ENCODE measurements at regions not wholly inside any gene's neighbourhood (a gene's known extent, or its start where the extent isn't known, plus 50 kb on each side); places are given as distances from the start of the nearest gene placed in this dataset.

GRCh38 chr13:111045170-111045569 lies 69.9 kb upstream of the ARHGEF7 start:
- H3K36me3 ChIP-seq (ENCODE audit: control insufficient read depth in 2 of 2, extremely low read depth in 1 of 2, insufficient read depth in 2 of 2, low read length in 2 of 2), result no peaks in the 10 kb centered on the region
- no peaks in the 10 kb centered on the region for H3K9me1 ChIP-seq (ENCODE audit: control insufficient read depth, extremely low read depth, insufficient read depth, low read length)
- H3K4me2 ChIP-seq (ENCODE audit: control insufficient read depth, extremely low read depth, insufficient read depth, low read depth, low read length), result no peak overlapping the region
- H2AFZ ChIP-seq (ENCODE audit: control insufficient read depth, low read length), result no peak overlapping the region
- no peaks in the 10 kb centered on the region for H3K27me3 ChIP-seq (ENCODE audit: control insufficient read depth, extremely low read depth, insufficient read depth, low read length)
- dilution Hi-C loops (cut with MboI; ENCODE audit: extremely low pct_ligation_motif_present, low sequenced_read_pairs), result no loop called here
- no peaks in the 10 kb centered on the region for H3K79me2 ChIP-seq (ENCODE audit: control insufficient read depth, insufficient read depth, low read length)
- no peak overlapping the region for H3K4me3 ChIP-seq (ENCODE audit: control insufficient read depth in 2 of 3, extremely low read depth in 1 of 3, insufficient read depth in 2 of 3, low read depth in 1 of 3, low read length in 3 of 3)
- no peak for TF ChIP-seq CTCF (optimal IDR thresholded peaks at IDR 0.05 in 1 of 3, IDR thresholded peaks at IDR 0.05 in 1 of 3, conservative IDR thresholded peaks at IDR 0.05 in 1 of 3; ENCODE audit: extremely low read depth in 1 of 3, insufficient read depth in 2 of 3, low read length in 3 of 3)
- no peak for TF ChIP-seq EZH2 (IDR thresholded peaks at IDR 0.05; ENCODE audit: low read length)
- peaks cover 4% of the 10 kb centered on the region for H3K9me3 ChIP-seq (ENCODE audit: control insufficient read depth, low read depth, low read length)
- no peak for FAIRE-seq
- H3K4me1 ChIP-seq (ENCODE audit: control insufficient read depth, extremely low read depth, insufficient read depth, low read length), result no peaks in the 10 kb centered on the region
- H3K9ac ChIP-seq (ENCODE audit: control insufficient read depth, extremely low read depth, insufficient read depth, low read length), result no peak overlapping the region
- H4K20me1 ChIP-seq (ENCODE audit: control insufficient read depth, extremely low read depth, insufficient read depth, low read length), result no peaks in the 10 kb centered on the region
- no peak overlapping the region for H3K27ac ChIP-seq (ENCODE audit: control insufficient read depth, insufficient read depth, low read length)
- no peak for DNase-seq (ENCODE audit: low read depth, low spot score)

GRCh38 chr13:111044087-111044830 lies 70.9 kb upstream of the ARHGEF7 start:
- peaks cover 4% of the 10 kb centered on the region for H3K9me3 ChIP-seq (ENCODE audit: control insufficient read depth, low read depth, low read length)
- no peaks in the 10 kb centered on the region for H3K27me3 ChIP-seq (ENCODE audit: control insufficient read depth, extremely low read depth, insufficient read depth, low read length)
- no peak overlapping the region for H3K4me2 ChIP-seq (ENCODE audit: control insufficient read depth, extremely low read depth, insufficient read depth, low read depth, low read length)
- H3K79me2 ChIP-seq (ENCODE audit: control insufficient read depth, insufficient read depth, low read length), result no peaks in the 10 kb centered on the region
- no peaks in the 10 kb centered on the region for H4K20me1 ChIP-seq (ENCODE audit: control insufficient read depth, extremely low read depth, insufficient read depth, low read length)
- no peaks in the 10 kb centered on the region for H3K9me1 ChIP-seq (ENCODE audit: control insufficient read depth, extremely low read depth, insufficient read depth, low read length)
- dilution Hi-C loops (cut with MboI; ENCODE audit: extremely low pct_ligation_motif_present, low sequenced_read_pairs), result no loop called here
- no peaks in the 10 kb centered on the region for H3K4me1 ChIP-seq (ENCODE audit: control insufficient read depth, extremely low read depth, insufficient read depth, low read length)
- no peaks in the 10 kb centered on the region for H3K36me3 ChIP-seq (ENCODE audit: control insufficient read depth in 2 of 2, extremely low read depth in 1 of 2, insufficient read depth in 2 of 2, low read length in 2 of 2)
- FAIRE-seq (no peak), DNase-seq (ENCODE audit: low read depth, low spot score) (no peak)
- no peak overlapping the region for H3K9ac ChIP-seq (ENCODE audit: control insufficient read depth, extremely low read depth, insufficient read depth, low read length)
- no peak overlapping the region for H2AFZ ChIP-seq (ENCODE audit: control insufficient read depth, low read length)
- no peak overlapping the region for H3K4me3 ChIP-seq (ENCODE audit: control insufficient read depth in 2 of 3, extremely low read depth in 1 of 3, insufficient read depth in 2 of 3, low read depth in 1 of 3, low read length in 3 of 3)
- no peak overlapping the region for H3K27ac ChIP-seq (ENCODE audit: control insufficient read depth, insufficient read depth, low read length)
- no peak for TF ChIP-seq CTCF (optimal IDR thresholded peaks at IDR 0.05 in 1 of 3, IDR thresholded peaks at IDR 0.05 in 1 of 3, conservative IDR thresholded peaks at IDR 0.05 in 1 of 3; ENCODE audit: extremely low read depth in 1 of 3, insufficient read depth in 2 of 3, low read length in 3 of 3)
- TF ChIP-seq EZH2 (IDR thresholded peaks at IDR 0.05; ENCODE audit: low read length), result no peak
